Posterior cingulate gyrus (tissue), 11 donors: ENCODE measurements at regions not wholly inside any gene's neighbourhood (a gene's known extent, or its start where the extent isn't known, plus 50 kb on each side); places are given as distances from the start of the nearest gene placed in this dataset.
A peak's percentile ranks its signal among the peaks of the same experiment; 100 is the strongest.
"Not testable (repeated sequence)": the region's sequence is repeated elsewhere in the genome, so short reads cannot be mapped to it uniquely, and the experiment has no call there.

ENCODE experiments used
- DNase-seq, 10 donors: peaks; one replicate each; pipeline versions ENCODE4 v3.0.0 to v3.0.0-alpha.2; 2020 to 2021; ENCODE audit warnings: mixed read lengths in 3 of 10
- intact Hi-C: fragments of 100-400 bp; cut with DNase I; formaldehyde crosslinking; loops from one replicate; pipeline ENCODE4 v1.15.1; 2023

DNA sequence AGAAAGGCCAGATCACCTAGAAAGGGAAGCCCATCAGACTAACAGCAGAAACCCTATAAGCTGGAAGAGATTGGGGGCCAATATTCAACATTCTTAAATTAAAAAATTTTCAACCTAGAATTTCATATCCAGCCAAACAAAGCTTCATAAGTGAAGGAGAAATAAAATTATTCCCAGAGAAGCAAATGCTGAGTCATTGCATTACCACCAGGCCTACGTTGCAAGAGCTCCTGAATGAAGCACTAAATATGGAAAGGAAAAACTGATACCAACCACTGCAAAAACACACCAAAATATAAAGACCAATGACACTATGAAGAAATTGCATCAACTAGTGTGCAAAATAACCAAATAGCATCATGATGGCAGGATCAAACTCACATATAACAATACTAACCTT lies 453.4 kb upstream of the PITX2 start:
- DNase-seq, intact Hi-C loops: not testable (repeated sequence)

DNA sequence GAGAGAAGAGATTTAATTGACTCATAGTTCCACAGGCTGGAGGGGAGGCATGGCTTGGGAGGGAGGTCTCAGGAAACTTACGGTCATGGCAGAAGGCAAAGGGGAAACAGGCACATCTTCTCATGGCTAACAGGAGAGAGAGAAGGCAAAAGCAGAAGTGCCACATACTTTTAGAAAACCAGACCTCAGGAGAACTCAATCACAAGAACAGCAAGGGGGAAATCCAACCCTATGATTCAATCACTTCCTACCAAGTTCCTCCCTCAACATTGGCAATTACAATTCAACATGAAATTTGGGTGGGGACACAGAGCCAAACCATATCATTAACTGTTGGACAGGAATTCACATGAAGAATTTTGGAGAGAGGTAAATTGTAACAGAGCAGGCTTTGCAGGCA lies 485.3 kb upstream of the PITX2 start:
- no peak for DNase-seq
- intact Hi-C loops = no loop called here

DNA sequence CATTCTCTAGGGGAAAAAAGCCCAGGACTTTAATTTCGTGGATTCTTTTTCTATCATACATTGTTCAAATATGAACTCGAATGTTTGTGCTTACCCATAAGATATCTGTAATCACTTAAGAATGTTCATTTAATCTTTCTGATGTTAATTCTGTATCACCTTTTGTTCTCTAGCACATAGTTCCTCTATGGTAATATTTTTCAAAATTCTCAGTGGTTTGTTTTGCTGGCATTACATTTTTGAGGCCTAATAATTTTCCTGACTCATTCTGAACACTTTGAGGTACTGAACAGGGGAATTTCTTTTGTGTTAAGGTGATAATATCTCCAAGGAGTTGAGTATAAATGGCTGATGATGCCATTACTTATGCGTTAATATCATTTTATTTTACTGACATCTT lies 490.7 kb upstream of the PITX2 start:
- intact Hi-C loops = no loop called here
- DNase-seq = no peak

DNA sequence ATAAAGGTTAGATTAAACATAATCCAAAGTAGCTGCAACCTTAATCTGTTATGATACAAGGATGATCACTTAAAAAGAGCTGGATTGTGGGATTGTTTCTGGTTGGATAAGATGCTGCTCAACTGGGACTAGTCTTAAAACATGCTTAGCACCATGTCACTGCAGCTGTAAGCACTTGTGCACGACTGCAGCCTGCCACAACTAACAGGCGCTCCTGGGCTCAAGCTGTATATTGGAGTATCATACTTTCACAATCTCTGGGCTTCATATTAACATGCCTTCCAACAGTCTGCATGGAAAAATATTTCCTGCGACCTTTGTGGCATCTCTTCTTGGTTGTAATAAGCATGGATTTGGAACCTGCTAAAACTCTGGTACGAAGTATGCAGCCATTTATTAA lies 493.0 kb upstream of the PITX2 start:
- intact Hi-C loops = no loop called here

DNA sequence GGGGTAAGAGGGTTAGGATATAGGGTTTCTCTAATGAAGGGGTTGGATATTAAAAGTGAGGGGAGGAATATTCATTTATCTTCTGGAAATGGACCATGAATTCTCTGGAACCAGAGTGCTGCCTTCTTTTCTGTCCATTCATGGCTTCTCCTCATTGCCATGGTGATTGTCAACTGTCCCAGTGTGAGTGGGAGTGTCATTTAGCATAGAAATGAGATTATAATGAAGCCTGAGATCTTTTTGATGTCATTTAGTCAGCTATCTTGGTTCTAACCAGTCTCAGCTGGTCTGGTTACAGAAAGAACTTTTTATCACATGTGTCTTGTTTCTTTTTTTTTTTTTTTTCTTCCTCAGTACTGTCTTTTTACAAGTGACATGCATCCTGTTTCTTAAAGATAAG lies 497.3 kb upstream of the PITX2 start:
- intact Hi-C loops = no loop called here
- no peak for DNase-seq

More for the DNA sequence above, 493.0 kb upstream of the PITX2 start:
- DNase-seq = no peak

DNA sequence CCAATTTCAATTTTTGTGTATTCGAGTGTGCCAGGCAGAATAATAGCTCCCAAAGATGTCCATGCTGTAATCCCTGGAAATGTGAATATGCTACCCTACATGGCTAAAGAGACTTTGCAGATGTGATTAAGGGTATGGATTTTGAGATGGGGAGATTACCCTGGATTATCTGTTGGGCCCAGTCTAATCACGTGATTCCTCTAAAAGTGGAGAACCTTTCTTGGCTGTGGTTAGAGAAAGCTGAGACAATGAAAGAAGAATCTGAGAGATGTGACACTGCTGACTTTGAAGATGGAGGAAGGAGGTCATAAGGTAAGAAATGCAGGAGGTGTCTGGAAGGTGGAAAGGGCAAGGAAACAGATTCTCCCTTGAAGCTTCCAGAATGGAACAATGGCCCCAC lies 503.5 kb upstream of the PITX2 start:
- intact Hi-C loops = no loop called here
- DNase-seq = no peak

DNA sequence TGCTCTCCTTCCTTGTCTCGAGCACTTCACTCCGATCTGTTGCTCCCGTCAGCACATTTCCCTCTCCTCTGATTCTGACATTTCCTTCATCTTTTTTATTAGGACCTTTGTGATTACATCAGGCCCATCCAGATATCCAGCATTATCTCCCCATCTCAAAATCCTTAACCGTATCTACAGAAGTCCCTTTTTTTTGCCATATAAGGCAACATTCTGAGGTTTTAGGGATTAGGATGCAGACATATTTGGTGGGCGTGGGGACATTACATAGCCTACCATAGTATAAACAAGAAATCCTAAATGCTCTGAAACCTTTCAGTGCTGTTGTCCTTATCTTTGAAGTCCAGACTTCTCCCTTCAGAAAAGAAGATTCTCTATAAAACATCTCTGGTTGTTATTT lies 505.0 kb upstream of the PITX2 start:
- intact Hi-C loops = no loop called here
- DNase-seq = no peak

DNA sequence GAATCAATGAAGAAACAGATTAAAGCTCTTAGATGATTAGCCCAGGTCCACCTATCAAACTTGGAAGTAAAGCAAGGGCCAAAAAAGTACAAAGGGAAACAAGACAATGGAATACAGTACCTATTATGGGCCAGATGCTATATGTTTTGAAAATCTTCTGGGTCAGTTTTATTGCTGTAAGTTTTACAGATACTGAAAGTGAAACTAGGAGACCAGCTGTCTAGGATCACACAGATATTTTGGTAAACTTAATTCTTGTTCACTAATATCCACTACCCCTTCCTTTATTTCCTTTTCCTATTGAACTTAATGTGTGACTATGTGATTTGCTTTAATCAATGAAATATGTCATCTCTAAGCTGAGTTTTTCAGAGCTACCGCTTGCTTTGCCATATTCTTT lies 505.4 kb upstream of the PITX2 start:
- intact Hi-C loops = no loop called here
- no peak for DNase-seq

DNA sequence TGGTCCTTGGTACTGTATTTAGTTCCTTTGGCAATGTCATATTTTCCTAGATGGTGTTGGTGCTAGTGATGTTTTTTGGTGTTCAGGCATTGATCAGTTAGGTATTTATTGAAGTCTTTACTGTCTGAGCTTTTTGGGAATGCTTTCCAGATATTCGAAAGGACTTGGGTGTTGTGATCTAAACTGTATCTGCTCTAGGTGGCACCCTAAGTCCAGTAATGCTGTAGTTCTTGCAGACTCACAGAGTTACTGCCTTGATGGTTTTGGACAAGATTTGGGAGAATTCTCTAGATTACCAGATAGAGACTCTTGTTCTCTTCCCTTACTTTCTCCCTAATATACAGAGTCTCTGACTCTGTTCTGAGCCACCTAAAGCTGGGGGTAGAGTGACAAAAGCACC lies 513.6 kb upstream of the PITX2 start:
- no peak for DNase-seq
- intact Hi-C loops = no loop called here

DNA sequence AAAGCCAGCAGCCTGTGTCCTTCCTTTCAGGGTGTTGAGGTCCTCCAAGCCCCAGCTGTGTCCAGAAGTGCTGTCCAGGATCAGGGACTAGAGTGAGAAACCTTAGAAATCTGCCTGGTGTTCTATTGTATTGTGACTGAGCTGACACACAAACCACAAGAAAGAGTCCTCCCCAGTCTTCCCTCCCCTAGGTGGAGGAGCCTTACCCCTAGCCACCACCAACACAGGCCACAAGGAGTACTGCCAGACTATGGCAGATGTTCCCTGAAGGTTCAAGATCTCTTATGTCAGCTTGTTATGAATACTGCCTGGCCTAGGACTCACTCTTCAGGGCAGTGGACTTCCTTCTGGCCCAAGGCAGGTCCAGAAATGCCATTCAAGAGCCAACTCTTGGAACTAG lies 514.1 kb upstream of the PITX2 start:
- intact Hi-C loops = no loop called here

DNA sequence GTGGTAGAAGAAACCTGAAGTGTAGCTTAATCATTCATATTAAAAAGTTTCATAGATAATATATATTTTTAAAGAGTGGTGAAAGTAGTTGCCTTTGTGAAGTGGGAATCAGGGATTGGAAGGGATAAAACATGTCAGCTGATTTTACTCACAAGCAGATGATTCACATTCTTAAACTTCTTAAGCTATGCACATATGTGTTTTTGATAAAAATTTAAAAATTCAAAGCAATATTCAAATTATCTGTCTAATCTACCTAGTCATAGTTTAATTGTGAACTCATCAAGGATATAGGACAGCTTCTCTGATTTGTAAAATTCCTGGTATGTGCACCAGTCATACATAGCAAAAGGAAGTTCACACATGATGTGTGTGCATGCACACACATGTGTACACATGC lies 520.6 kb upstream of the PITX2 start:
- intact Hi-C loops = no loop called here
- no peak for DNase-seq

More for the DNA sequence above, 514.1 kb upstream of the PITX2 start:
- DNase-seq = no peak

DNA sequence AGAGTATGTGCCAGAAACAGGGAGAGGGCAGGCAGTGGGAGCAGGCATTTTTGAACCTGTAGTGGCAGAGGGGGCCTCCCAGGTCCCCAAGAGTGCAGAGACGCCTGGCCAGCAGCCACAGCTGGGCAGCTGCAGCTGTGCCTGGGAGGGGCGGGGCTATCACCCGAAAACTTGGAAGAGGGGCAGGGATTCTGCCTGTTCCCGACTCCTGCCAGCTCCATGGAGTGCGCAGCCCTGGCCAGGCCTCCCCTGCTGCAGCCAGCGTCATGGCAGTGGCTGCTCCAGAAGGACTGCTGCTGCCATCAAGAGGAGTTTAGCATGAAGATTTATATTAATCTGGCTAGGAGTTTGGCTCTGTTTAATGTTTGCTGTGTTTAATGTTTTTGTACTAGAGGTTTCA lies 532.1 kb upstream of the PITX2 start:
- intact Hi-C loops = no loop called here
- peak in 1 of 10 donors; percentile 74 for DNase-seq

DNA sequence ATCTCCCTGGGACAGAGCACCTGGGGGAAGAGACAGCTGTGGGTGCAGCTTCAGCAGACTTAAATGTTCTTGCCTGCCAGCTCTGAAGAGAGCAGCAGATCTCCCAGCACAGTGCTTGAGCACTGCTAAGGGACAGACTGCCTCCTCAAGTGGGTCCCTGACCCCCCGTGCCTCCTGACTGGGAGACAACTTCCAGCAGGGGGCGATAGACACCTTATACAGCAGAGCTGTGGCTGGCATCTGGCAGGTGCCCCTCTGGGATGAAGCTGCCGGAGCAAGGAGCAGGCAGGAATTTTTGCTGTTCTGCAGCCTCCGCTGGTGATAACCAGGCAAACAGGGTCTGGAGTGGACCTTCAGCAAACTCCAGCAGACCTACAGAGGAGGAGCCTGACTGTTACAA lies 541.7 kb upstream of the PITX2 start:
- peak in 2 of 10 donors; percentile 17 to 67 for DNase-seq

DNA sequence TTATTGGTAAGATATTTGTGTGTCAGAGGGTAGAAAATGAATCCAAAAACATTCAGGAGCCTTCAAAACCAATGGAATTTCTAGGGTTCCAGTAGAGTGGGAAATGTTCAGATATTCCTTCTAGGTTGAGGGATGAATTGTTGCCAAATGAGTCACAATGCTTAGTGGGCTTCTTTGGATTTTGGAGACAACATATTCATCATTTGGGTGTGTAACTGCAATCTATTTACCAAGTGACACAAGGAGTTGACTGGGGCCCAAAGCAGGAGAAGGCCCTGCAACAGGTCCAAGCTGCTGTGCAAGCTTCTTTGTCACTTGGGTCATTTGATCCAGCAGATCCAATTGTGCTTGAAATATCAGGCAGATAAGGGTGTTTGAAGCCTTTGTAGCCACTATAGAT lies 551.5 kb upstream of the PITX2 start:
- intact Hi-C loops = no loop called here
- no peak for DNase-seq

More for the DNA sequence above, 541.7 kb upstream of the PITX2 start:
- intact Hi-C loops = not testable (repeated sequence)

DNA sequence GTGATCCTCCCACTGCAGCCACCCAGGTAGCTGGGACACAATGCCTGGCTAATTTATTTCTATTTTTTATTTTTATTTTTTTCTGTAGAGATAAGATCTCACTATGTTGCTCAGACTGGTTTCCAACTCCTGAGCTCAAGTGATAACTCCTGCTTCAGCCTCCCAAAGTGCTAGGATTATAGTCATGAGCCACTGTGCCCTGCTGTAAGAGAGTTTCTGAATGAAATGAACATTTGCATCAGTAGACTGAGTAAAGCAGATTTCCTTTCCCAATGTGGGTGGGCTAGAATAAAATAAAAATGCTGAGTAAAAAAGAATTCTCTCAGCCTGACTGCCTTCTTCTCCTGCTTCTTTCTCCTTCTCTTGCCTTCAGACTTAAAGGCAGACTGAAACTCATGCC lies 555.4 kb upstream of the PITX2 start:
- DNase-seq = no peak

DNA sequence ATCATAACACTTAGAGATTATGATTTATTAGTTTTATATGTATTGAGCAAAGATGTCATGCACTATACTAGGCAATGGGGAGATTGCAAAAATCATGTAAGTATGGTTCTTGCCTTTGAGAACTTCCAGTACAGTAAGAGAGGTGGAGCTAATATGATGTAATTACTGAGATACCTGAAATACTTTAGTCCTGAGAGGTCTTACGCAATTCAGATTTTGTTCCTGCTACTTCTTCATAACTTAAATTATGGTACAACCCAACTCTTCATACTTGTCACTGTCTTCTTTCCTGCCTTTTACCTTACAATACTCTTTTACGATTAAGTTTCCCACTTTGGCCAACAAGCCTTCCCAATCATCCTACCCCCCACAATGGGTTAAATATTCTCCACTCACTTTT lies 564.2 kb upstream of the PITX2 start:
- no peak for DNase-seq
- intact Hi-C loops = no loop called here

More for the DNA sequence above, 555.4 kb upstream of the PITX2 start:
- intact Hi-C loops = no loop called here

DNA sequence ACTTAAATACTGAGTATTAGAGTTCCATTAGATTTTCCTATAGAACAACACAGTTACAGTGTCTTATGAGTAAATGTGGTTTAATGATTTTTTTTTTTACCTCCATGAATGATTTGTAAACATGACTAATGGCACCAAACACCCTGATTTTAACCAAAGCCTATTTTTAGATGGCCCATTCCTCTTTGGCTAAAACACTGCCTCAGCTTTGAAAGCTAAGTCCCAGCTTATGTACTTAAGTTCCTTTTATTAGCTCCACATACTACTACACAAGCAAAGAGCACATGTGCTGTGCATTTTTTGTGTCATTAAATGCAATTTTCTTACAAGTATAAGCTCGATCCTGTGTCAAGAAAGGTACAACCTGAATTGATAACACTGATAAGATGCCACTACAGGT lies 575.6 kb upstream of the PITX2 start:
- no peak for DNase-seq
- intact Hi-C loops = no loop called here

DNA sequence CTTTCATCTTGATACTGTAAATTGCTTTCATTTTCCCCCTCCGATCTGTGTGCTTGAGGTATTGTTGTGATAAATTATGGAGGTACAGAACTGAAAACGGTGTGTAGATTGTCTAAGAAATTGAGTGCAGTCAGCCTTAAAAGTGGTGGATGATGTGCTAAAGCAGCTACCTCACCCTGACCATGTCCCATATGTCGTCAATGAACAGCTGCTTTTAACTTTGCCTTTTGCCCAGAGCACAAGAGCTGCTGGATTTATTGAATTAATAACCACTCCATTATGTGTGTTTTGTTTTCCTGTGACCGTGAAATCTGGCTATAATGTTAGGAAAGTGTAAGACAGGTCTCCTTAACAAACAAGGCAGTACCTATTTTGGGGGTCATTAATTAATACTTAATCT lies 581.9 kb upstream of the PITX2 start:
- no peak for DNase-seq
- intact Hi-C loops = no loop called here

DNA sequence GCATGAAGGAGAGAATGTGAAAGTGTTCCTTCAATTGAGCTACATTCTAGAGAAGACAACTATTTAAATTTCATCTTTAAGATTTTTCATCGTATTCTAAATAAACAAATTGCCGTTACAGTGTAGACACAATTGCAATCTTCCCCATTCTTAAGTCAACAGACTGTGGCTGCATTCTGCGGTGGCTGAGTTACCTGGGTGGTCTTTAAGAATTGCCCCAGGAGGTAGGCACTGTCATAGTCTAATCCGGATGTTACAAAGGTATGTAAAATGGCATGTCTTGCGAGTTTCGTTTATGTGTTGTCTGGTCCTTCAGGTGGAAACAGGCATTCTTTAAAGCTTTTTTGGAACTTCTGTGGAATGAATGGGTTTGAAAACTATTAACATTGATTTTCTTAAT lies 586.1 kb upstream of the PITX2 start:
- intact Hi-C loops = no loop called here
- no peak for DNase-seq

DNA sequence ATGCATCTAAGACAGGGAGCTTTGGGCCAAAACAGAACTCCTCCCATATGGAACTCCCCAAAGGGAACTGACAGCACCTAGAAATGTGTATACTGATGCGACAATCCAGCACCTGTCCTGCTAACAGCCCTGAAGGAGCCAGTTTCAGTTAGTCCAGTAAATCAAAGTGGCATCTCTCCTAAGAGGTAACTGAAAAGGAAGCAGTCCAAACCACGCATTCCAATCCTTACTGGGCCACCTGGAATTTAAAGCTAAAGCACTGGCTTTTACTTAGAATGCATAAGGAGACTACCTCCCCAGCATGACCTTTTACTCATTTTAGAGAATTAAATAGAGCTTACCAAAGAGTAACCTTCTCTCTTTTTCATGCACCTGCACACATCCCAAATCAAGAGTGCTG lies 586.8 kb upstream of the PITX2 start:
- no peak for DNase-seq

DNA sequence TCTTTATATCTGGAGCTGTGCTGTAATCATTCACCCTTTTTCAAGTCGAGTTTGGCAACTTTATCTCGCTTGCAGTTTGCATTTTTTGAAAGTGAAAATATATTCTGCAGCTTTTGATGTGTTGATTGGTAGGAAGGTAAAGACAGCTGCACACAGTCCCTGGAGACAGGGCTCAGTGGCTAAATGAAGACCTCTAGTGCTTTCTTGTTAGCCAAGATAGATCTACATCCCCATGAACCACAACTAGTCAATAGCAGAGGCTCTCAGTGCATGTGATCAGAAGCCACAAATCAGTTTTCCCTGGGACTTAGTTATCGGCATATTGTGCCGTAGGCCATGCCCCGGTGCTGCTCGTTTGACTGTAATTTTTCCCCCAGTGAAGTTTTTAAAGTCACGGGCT lies 587.7 kb upstream of the PITX2 start:
- no peak for DNase-seq
- intact Hi-C loops = no loop called here

More for the DNA sequence above, 586.8 kb upstream of the PITX2 start:
- intact Hi-C loops = no loop called here

DNA sequence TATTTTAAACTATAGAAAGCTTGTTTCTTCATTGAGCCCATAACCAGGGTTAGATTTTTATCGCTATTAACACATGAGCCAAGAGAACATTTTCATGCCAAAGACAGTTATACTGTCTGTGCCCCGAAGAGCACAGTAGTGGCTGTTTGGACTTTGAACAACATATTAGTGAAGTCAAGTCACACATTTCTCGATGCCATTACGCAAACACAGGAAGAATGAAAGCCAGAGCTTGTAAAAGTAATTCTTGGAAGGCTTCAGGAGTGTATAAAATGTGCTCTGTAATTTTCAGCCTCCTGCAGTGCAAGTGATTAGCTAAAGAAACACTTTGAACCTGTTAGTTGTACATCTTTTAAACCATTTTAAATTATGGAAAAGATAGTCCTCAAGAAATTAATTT lies 590.7 kb upstream of the PITX2 start:
- no peak for DNase-seq
- intact Hi-C loops = no loop called here

DNA sequence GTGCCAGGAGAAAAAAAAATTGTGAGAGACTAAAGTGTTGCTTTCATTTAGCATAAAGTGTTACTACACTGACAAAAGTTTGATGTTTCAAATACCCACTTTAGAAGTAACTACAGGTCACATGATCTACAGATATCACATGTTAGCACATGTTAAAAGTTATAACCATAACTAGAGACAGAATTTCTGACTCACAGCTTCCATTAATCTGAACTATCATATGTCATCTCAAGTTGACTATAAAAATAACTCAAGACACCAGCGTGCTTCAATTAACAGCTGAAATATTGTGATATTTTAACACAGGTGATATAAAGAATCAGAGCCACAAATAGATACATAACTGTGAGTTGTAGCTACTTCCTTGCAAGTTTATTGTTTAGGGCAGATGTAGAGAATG lies 591.5 kb upstream of the PITX2 start:
- no peak for DNase-seq

DNA sequence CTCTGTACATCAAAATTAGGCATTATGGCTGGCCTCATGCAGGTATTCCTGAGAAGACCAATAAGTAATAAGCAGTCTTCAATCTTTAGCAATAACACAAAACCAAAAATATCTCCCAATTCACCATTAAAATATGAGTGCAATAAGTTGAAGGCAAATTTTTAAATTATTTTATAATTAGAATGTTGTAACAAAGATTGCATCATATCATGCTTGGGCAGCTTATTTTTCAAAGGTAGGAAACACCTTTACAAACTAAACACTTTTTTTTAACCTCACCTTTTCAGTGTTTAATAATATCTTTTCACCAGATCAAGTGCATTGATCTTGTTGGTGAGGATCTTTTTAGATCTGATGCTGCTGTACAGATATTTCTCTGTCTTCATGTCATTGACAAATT lies 592.9 kb upstream of the PITX2 start:
- no peak for DNase-seq
- intact Hi-C loops = no loop called here

More for the DNA sequence above, 591.5 kb upstream of the PITX2 start:
- intact Hi-C loops = no loop called here
